ENCODE measurements at regions not wholly inside any gene's neighbourhood (a gene's known extent, or its start where the extent isn't known, plus 50 kb on each side); places are given as distances from the start of the nearest gene placed in this dataset.
"Not testable (repeated sequence)": the region's sequence is repeated elsewhere in the genome, so short reads cannot be mapped to it uniquely, and the experiment has no call there.

GRCh38 chr16:85229869-85230462 is 117.7 kb upstream of the CIBAR2 start:
- TF ChIP-seq CTCF (IDR thresholded peaks at IDR 0.05; ENCODE audit: low read depth, low read length) = no peak
- no peak overlapping the region for H3K4me3 ChIP-seq (ENCODE audit: low read depth, low read length)
- no peak for DNase-seq (ENCODE audit: low read depth, low spot score)
- in situ Hi-C loops (cut with HindIII; ENCODE audit: low sequenced_read_pairs) = no loop called here

GRCh38 chr16:85230764-85231383 is 118.6 kb upstream of the CIBAR2 start:
- DNase-seq (ENCODE audit: low read depth, low spot score); in situ Hi-C loops (cut with HindIII; ENCODE audit: low sequenced_read_pairs); H3K4me3 ChIP-seq (ENCODE audit: low read depth, low read length): not testable (repeated sequence)

- TF ChIP-seq CTCF (IDR thresholded peaks at IDR 0.05; ENCODE audit: low read depth, low read length) = no peak
- in situ Hi-C loops (cut with HindIII; ENCODE audit: low sequenced_read_pairs) = no loop called here
- peak; percentile 42 for DNase-seq (ENCODE audit: low read depth, low spot score)
- H3K4me3 ChIP-seq (ENCODE audit: low read depth, low read length) = no peak overlapping the region
Observed at GRCh38 chr16:85231959-85232358, 119.7 kb upstream of the CIBAR2 start.

- no peak for DNase-seq (ENCODE audit: low read depth, low spot score)
- no peak for TF ChIP-seq CTCF (IDR thresholded peaks at IDR 0.05; ENCODE audit: low read depth, low read length)
- no peak overlapping the region for H3K4me3 ChIP-seq (ENCODE audit: low read depth, low read length)
- in situ Hi-C loops (cut with HindIII; ENCODE audit: low sequenced_read_pairs) = no loop called here
Observed at GRCh38 chr16:85232369-85233142, 120.3 kb upstream of the CIBAR2 start.

- in situ Hi-C loops (cut with HindIII; ENCODE audit: low sequenced_read_pairs) = no loop called here
- H3K4me3 ChIP-seq (ENCODE audit: low read depth, low read length) = no peak overlapping the region
- no peak for TF ChIP-seq CTCF (IDR thresholded peaks at IDR 0.05; ENCODE audit: low read depth, low read length)
- no peak for DNase-seq (ENCODE audit: low read depth, low spot score)
Observed at GRCh38 chr16:85233516-85233915, 121.2 kb upstream of the CIBAR2 start.

- peak; percentile 89 for DNase-seq (ENCODE audit: low read depth, low spot score)
- in situ Hi-C loops (cut with HindIII; ENCODE audit: low sequenced_read_pairs) = no loop called here
- H3K4me3 ChIP-seq (ENCODE audit: low read depth, low read length) = peak overlapping the region; percentile 25
- no peak for TF ChIP-seq CTCF (IDR thresholded peaks at IDR 0.05; ENCODE audit: low read depth, low read length)
Observed at GRCh38 chr16:85234310-85235204, 122.3 kb upstream of the CIBAR2 start.

All from astrocyte of the spinal cord (primary cell).